ENCODE measurements at regions not wholly inside any gene's neighbourhood (a gene's known extent, or its start where the extent isn't known, plus 50 kb on each side); places are given as distances from the start of the nearest gene placed in this dataset.

DNA sequence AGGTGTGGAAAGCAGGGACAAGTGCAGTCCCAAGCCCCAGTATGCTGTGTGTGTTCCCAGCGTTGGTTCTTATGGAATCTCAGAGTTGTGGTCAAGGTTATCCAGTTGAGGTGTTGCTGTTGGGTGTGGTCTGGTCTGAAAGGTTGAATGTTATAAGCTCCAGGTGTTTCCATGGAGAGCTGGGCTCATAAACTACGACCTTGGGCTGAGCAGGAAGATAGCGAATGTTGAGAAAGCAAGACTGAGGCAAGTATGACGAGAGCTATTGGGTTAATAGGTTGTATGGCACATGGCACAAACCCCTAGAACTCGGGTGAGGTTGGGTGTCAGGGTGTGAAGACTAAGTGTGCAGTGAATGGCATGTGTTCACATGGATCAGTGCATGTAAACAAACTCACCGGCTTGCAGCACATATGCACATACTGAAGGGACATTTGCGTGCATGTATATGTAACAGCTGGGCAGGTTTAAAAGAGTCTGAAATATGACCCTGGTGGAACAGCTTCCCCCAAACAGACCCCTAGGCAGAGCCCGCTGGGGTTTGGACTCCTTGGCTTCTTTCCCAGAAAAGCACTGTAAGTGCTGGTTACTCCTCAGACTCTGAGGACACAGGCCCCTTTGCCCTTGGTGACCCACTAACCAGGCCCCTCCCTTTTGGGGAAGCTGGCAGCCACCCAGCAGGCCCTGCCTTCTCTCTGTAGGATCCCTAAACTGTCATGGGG, 117.5 kb downstream of the NAV1 start:
- peak; percentile 81 for DNase-seq (ENCODE audit: low read depth, low spot score)

DNA sequence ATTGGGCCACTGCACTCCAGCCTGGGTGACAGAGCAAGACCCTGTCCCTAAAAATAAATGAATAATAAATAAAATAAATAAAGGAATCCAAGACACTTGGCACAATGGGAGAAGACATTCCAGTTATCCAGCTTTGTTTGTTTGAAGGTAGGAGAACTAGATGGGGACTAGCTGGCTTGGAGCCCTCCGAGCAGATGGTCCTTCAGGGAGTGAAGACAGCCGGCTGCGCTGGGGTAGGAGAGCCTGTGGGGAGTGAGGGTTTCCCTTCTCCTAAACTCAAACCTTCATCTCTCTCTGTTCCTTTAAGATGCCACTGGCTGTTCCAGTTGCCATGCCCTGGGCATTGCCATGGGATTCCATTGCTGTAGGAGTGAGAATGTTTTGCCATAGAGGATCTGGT, 120.6 kb downstream of the NAV1 start:
- no peak for DNase-seq (ENCODE audit: low read depth, low spot score)

DNA sequence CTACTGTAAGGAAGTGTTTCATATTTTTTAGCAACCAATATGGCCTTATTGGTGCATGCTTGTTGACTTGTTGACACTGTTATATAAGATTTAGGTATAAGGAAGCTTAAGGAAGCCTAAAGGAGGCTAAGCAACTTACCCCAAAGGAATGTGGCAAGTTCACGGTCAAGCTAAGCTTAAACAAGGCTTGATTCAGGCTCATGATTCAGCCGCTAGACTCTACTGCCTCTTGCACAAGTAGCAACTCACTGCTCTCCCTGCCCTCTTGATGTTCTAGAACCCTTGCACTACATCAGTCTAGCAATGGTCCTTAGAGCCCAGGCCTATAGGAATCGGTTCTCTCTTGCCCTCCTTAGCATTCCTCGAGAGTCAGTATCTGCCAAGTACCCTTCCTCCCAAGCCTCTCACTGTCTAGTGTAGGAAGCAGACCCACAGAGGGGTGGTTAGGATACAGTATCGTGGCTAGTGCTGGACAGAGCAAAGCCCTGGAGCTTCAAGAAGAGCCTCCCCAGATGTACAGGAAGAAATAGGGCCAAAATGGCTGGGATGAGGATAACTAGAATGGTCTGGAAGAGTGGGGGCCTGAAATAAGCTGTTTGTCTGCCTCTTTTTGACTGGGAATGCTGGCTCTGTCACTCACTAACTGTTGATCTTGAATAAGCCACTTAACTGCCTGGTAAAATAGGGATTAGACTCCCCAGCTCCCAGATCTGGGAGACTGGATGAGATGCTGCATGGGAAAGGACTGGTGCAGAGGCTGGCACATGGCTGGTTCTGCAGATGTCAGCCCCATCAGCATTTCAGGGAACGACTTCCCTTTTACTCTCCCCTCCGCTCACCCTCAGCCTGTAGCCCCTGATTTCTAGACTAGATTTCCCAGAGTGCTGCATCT, 122.2 kb downstream of the NAV1 start:
- DNase-seq (ENCODE audit: low read depth, low spot score), result no peak

DNA sequence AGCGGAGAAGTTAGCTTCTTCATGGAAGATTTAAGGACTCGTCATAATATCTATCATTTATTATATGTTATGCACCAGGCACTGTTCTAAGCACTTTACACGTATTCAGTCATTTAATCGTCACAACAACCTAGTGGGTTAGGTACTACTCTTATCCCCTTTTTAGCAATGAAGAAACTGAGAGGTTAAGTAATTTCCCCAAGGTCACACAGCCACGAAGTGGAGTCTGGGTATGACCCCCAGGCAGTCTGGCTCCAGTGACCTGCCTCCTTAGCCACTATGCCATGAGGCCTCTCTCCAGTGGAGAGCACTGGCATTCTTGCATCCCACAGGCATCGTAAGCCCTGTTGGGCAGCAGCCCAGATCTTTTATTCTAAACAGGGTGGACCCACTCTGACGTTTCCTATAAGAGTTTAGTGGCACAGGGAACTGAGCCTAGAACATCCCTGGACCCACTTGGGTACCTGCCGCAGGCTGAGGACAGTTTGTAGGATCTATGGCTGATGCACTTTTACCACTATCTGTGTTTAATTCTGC, 123.0 kb downstream of the NAV1 start:
- DNase-seq (ENCODE audit: low read depth, low spot score), result no peak

DNA sequence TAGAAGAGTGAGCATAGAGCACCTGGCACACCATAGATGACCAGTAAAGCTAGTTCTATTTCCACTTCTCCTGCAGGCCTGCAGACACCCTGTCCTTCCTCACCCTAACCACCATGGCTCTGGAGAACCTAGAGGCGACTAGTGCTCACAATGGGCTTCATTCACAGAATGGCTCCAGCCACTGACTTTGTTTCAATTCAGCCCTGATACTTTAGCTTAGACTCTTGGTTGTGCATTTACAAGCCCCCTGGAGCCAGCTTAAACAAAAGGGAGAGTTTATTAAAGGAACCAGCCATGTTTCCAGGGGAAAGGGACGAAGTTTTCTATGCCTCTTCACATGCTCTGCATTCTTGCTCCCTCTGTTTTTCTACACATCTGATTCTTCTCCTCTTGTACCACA, 123.7 kb downstream of the NAV1 start:
- no peak for DNase-seq (ENCODE audit: low read depth, low spot score)

DNA sequence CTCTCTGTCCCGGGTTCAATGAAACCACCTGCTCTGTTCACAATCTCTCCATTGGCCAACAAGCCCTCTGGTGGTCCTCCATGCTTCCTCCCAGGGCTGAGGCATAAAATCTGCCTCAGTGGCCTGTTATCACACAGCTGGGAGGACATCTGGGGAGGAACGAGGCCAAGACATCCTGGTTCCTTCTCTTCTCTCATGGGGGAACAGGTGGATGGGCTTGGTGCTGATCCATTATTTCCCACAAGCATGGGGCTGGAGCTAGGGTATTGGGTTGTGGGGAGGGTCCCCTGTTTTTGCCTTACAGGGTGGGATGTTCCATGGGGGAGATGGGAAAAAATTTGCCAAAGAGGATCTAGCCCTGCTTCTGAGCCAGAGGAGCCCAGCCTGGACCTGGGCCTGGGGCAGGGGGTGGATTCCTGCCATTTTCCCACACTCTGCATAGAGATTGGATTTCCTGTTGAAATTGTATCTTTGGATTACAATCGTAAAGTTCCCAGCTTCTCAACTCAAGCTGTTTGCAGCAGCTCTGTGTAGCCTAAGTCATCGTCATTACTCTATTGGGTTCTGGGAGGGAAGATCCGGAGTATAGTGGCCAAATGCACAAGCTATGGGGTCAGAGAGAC, 124.7 kb downstream of the NAV1 start:
- no peak for DNase-seq (ENCODE audit: low read depth, low spot score)

DNA sequence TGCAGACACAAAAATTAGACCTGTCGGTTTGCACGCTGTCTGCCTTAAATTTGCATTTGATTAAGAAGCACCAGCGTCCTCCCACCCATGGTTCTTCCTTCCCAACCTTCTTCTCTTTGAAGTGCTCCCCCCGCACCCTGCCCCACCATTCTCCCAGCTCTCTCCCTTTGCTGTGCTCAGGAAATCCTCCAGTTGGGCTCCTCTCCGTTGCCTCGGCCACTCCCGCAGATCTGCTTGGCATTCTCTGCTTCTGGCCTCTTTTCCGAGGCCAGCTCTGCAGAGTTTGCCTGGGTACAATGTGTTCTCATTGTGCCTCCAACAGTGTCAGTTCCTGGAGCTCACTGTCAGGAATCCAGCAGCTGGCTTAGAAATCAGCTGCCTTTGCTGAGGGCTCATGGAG, 126.1 kb downstream of the NAV1 start:
- DNase-seq (ENCODE audit: low read depth, low spot score), result no peak

DNA sequence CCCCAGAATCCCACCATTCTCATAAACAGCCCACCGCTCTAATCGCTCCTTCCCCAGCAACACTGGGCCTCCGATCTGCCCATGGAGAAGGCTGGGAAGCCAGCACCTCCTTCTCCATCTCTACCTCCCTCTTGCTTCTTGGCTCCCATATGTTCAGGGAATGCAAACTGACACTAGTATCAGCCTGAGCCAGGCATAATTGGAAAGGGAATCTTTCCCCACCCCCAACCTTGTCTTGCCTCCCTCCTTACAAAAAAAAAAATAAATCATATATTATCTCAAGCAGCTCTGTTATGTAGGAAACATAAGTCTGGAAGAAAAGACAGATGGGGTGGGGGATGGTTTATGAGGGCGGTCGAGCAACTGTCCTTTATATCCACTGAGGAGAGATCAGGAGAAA, 127.2 kb downstream of the NAV1 start:
- no peak for DNase-seq (ENCODE audit: low read depth, low spot score)

DNA sequence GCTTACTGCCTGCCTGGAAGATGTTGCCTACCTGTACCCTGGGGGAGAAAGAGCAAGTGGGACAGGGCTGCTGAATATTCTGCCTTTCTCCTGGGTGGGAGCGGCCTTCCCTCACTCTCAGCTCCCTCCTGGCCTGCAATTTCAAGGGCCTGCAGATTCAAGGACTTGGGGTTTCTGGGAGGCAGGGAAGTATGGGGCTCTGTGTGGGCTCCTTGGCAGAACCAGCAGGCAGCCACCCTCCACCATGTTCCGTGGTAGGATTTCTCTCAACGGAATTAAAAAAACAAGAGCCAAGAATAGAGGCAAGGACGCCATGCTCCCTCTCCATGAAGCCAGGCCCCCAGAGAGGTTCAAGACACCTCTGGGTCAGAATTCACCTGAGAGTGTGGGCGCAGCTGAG, 127.7 kb downstream of the NAV1 start:
- DNase-seq (ENCODE audit: low read depth, low spot score), result no peak

DNA sequence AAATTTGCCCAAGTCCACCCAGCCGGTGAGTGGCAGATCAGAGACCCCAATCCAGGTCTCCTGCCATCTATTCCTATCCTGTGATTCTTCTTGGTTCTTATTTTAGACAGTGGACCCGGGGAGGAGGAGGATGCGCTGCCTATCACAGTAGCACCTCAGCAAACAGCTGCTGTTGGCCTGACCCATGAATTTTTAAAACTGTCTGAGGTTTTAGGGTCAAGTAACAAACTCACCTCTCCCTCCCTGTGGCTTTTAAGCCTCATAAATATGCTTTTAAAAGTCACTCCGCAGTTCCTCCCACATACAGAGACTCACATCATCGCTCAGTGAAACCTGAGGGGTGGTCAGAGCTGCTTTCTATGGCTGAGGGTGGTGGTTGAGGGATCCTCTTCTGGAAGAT, 128.6 kb downstream of the NAV1 start:
- DNase-seq (ENCODE audit: low read depth, low spot score), result no peak

DNA sequence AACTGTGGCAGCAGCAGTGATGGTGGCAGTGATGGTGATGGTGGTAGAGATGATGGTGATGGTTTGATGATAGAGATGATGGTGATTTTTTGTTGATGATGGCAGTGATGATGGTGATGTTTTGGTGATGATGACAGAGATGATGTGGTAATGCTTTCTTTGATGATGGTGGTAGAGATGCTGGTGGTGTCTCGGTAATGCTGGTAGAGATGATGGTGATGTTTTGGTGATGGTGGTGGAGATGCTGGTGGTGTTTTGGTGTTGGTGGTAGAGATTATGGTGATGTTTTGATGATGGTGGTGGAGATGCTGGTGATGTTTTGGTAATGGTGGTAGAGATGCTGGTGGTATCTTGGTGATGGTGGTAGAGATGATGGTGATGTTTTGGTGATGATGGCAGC, 131.6 kb downstream of the NAV1 start:
- DNase-seq (ENCODE audit: low read depth, low spot score), result no peak

DNA sequence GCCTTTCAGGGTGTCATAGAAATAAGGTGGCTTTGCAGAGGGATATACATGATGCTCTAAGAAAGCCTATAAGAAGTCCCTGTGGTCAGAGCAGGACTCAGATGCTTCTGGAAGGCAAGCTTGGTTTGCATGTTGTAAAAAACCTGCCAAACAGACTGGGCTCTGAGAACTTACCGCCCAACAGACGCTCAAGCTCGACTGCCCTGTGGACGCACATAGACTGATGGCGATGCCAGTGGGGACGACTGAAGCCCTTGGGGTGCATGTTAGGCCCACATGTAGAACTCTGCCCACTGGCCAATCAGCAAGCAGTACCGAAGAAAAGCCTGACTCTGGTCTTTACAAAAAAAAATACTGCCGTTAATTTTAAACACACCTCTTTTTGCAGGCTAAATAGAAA, 133.8 kb downstream of the NAV1 start:
- no peak for DNase-seq (ENCODE audit: low read depth, low spot score)

DNA sequence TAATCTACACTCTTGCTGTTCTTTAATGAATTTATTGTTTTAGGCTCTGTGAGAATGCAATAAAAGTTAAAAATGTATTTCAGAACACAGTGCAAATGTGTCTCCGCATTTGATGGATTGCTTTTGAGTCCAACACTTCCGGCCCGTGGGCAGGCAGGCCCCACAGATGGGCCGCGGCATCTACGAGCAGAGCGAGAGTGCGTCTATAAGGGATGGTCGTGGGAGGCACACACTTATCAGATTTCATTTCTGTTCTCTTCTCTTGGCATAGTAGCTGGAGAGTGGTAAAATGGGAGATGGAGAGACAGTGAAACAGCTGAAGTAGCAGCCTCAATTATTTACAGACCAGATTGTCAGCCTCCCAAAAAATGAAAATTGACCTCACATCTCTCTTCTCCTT, 134.2 kb downstream of the NAV1 start:
- no peak for DNase-seq (ENCODE audit: low read depth, low spot score)

DNA sequence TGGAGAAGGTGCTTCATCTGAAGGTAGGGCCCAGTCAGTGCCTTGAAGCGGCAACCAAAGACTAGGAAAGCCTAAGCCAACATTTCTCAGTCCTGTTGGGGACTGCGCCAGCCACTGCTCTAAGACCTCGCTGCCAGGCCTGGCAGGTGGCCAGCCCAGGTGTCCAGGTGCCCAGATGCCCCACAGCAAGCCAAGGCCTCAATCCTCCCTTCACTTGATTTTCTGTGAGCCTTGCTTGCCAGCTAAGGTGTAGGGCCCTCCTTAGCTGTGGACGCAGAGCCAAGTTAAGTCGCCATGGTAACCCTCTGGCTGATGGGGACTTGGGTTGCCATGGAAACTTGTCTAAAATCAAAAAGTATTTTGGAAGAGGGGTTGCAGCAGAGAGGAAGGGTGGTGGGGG, 135.0 kb downstream of the NAV1 start:
- no peak for DNase-seq (ENCODE audit: low read depth, low spot score)

DNA sequence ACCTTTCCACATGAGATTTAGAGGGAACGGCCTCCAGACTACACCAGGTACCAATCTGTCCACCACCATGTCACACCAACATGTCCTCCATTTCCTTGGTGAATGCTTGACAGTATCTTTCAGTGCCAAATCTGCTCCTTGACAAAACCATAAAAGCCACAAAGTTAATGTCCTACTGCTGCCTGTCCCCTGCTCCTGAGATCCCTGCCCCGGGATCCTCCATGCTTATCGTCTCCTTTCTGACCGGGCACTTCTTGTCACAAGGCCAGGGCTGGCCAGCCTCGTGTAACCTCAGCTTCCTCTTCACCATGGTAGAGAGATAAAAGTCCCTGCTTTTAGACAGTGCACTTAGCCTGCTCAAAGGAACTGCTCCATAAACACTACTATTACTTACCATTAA, 136.2 kb downstream of the NAV1 start:
- DNase-seq (ENCODE audit: low read depth, low spot score), result no peak

DNA sequence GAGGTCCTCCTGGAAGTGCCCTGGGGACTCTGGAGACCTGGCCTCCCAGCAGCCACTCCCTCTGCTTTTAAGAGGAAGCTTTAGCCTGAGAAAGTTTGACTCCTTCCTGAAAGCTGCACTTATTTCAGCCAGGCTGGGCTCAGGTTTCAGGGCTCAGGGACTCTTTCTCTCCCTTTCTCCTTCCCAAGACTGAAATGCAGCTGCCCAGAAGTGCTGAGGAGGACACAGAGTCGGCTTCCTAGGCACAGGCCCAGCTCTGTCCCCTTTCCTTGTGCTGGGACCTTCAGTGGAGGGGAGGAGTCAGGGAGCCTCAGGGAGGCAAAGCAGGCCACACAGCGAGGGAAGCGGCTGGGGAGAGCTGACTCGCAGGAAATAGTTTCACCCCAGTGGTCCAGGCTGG, 137.3 kb downstream of the NAV1 start:
- no peak for DNase-seq (ENCODE audit: low read depth, low spot score)

DNA sequence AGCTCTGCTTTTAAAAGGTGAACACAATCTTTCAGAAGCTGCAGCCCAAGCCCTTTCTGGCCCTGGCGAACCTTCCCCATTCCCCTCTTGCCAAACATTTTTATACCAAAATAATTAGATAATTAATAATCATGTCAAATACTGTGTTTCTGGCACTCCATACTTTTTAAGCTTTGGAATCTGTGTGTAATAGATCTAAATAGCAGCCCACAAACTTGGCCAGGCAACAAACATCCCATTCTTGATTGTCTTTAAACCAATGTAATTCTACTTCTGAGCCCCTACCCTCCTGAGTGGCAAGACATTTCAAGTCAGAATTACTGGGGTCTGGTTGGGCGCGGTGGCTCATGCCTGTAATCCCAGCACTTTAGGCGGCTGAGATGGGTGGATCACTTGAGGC, 137.7 kb downstream of the NAV1 start:
- no peak for DNase-seq (ENCODE audit: low read depth, low spot score)

DNA sequence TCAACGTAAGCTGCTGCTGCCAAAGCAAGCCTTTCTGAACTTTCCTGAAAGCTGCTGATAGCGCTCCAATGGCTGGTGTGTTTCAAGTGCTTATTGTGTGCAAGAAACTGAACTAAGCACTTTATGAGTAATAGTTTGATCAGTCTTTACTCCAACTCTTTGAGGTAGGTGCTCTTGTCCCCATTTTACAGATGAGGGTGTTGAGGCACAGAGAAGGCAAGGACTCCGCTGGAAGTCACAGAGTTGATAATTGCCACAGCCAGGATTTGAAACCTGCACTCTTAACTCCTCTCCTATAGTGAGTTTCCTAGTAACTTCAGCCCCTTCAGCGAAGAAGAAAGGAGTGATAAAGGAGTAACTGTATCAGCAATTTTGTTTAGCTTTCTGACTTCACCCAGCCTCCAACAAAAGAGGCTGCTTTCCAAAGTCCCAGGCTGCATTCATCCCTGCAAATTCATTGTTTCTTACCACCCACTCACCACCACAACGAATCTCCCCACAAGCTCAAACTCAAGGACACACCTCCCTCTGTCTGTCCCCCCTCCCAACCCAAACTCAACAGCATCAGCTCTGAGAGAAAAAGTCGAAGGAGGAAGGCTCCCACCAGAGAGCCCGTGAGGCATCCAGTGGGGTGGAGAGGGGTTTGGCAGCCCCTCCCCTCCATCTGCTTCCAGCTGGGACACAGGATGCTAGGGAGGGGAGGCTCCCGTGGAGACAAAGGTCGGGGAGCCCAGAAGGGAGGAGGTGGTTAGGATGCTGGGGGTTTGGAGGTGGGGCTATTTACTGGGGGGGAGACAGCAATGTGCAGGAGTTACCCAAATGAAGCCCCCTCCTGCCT, 139.6 kb downstream of the NAV1 start:
- DNase-seq (ENCODE audit: low read depth, low spot score), result no peak

DNA sequence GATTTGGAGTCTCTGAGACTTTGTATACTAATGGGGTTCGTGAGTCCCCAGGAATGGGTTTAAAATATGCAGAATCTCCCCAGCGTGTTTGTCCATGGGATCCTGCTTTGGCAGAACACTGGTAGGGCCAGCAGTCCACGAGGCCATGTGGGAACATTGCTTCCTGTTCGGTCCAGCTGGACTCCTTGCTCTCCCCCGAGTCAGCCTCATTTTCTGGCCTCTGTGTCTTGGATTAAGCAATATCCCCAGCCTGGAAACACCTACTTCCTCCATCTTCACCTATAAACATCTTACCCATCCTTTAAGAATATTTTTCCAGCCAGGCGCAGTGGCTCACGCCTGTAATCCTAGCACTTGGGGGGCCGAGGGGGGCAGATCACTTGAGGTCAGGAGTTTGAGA, 142.4 kb downstream of the NAV1 start:
- no peak for DNase-seq (ENCODE audit: low read depth, low spot score)

DNA sequence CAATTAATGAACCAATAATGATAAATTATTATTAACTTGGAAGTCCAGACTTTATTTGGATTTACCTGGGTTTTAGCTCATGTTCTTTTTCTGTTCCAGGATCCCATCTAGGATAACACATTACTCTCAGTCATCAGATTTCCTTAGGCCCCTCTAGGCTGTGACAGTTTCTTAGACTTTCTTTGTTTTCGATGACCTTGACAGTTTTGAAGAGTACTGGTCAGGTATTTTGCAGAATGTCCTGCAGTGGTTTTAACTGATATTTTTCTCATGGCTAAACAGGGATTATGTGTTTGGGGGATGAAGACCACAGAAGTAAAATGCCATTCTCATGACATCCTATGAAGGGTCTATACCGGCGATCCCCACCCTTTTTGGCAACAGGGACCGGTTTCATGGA, 144.0 kb downstream of the NAV1 start:
- DNase-seq (ENCODE audit: low read depth, low spot score), result no peak

DNA sequence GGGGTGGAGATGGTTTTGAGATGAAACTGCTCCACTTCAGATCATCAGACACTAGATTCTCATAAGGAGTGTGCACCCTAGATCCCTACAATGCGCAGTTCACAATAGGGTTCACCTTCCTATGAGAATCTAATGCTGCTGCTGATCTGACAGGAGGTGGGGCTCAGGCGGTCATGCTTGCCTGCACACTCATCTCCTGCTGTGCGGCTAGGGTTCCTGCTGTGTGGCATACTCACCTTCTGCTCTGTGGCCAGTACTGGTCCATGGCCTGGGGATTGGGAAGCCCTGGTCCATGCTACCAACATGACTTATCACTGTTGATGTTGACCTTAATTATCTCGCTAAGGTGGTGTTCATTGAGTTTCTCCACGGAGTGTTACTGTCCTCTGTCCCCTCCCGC, 144.5 kb downstream of the NAV1 start:
- DNase-seq (ENCODE audit: low read depth, low spot score), result no peak

DNA sequence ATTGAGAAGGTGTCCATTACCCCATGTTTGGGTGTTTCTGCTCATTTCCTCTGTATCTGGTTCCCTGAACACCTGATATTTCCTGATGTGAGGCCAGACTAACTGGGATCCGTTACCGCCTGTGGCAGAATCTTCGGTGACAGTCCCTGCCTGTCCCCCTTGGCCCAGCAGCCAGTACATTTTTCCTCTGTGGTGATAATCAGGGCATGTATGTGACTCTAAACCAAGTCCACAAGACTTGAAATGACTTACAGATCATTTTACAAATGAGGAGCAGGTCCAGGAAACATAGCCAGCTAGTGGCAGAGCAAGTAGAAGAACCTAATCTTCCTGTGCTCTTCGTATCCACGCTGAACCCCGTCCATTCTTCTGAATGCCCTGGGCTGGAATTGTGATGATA, 143.5 kb upstream of the IPO9 start:
- DNase-seq (ENCODE audit: low read depth, low spot score), result no peak

All from brain pericyte (primary cell).